ENCODE measurements at regions not wholly inside any gene's neighbourhood (a gene's known extent, or its start where the extent isn't known, plus 50 kb on each side); places are given as distances from the start of the nearest gene placed in this dataset.

DNA sequence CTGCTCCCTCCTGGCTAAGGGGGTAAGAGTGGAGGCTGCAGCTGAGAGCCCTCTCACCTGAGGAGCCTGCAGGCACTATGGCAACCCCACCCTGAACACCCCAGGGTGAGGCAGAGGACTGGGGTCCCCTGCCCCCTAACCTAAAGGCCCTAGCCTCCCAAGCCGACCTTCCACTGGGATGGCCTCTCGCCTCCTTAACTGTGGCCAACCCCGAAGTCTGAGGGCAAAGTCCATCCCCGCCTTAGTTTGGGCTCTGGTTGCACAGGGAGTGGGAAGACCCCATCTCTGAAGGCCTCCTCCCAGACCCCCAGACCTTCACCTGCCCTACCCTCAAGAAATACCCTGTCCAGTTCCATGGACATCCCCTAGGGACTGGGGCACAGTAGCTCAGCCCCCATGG, 100.6 kb upstream of the PRR23E start:
- no peak for DNase-seq

DNA sequence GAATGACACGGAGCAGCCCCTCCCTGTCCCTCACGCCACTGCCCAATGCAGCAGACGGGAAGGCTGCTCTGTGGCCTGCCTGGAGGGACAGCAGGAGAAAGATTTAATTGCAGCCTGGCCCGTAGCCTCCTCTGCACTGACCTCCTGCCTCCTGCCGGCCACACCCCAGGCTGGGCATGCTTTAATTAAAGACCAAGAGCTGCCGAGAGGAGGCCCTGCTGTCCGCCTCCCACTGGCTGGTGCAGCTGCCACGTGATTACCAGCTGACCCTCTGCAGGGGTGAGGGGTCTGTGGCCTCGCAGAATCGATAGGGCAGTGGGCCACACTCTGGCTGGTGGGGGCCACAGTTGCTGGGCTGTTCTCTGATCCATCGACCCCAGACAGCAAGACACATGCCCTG, 100.2 kb upstream of the PRR23E start:
- DNase-seq, result no peak

DNA sequence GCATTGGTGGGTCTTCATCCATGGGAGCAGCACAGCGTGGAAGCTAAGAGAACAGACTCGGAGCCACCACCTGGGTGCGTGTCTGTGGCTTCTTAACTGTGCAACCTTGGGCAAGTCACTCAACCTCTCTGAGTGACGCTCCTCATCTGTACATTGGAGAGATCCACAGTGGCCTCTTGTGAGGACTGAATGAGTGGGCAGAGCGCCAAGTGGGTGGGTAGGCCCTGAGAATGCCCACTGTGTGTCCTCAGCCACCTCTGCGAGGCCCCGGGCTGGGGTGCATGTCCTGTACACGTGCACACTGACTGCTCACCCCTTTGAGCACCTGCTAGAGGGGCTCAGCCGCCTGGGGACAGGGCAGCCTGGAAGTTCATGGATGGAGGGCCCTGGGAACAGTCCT, 99.6 kb upstream of the PRR23E start:
- no peak for DNase-seq

DNA sequence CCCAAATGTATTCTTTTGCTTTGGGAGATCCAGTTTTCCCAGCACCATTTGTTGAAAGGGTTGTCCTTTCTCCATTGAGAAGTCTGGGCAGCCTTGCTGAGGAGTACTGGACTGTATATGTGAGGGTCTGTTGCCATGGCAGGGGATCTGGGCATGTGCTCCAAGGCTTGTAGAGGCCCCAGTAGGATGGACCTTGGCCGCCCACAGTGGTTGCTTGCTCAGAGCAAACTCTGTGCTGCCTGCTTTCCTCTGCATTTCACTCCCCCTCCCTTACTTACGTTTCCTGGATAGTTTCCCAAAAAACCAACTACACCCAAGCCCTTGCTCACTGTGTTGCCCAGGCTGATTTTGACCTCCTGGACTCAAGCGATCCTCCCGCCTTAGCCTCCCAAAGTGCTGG, 97.2 kb upstream of the PRR23E start:
- DNase-seq, result no peak

DNA sequence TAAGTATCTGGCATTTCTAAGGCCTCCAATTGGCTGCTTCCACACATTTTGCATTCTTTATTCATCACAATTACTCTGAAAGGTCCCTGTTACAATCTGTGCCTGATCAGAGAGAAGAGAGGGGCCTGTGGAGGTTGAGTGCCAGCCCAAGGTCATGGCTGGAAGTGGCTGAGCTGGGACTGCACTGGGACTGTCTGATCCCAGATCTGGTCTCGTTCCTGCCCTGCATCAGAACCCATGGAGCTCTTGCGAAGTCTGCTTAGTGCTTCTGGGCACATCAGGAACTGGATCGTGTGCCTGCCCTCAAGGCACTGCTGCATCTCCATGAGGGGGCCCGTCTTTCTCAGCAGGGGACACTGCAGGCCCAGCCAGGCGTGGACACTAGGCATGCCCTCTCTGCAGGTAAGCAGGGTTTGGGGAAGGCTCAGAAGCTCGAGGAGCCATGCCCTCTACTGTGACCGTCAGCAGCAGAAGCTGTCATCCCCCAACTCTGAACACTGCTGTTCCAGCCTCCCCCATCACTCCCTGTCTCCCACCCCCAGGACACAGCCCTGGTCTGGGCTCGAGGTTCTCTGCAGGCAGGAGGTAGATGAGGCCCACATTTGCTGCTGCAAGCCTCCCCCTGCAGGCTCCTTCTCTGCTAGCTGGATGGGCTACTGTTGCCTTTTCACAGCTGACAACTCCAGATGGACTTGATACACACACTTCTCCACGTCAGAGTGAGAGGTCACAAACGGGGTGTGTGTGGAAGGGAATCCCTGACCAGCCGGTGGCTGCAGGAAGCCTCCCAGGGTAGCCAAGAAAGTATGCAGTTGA, 96.5 kb upstream of the PRR23E start:
- DNase-seq, result no peak

DNA sequence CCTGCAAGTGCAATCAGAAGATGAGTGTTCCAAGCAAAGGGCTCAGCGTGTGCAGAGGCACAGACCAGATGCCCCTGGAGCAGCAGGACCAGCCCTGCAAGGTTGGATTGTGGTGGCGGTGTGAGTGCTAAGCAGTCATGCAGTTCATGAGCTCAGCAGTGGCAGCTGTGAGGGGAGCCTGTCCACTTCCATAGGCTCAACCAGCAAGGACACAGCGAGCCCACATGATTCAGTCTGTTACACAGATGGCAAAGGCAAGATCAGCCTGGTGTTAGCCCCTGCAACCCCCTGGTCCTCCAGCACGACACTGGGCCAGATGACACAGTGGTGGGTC, 95.9 kb upstream of the PRR23E start:
- no peak for DNase-seq

DNA sequence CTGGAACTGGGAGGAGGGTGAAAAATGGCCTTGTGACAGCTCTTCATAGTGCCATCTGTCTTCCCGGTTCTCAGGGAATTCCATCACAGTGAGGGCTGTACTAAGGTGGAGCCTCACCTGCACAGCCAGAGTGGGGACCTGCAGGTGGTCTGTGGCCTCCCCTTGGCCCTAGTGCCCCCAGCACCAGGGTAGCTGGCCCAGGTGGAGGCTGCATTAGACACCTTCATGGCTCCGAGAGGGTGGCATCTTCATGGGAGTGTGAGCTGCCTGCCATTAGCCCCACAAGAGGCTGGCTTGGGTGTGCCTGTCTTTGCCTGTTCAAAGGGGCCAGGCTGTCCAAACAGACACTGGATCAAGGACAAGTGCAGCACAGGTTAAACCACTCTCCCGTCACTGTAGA, 95.5 kb upstream of the PRR23E start:
- DNase-seq, result no peak

DNA sequence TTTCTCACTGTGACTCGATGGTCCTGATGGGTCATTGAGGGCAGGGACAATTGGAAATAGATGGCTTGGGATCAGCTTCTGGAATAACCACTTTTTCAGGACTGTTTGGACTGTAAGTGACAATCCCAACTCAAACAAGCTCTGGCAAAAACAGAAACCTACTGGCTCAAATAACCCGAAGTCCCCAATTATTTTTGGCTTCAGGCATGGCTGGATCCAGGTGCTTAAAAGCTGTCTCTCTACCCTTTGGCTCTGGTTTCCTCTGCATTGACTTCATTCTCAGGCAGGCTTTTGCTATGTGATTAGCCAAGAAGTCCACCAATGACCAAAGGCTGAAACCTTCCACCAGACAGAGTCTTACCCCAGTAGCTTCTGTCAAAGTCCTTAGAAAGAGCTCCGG, 92.9 kb upstream of the PRR23E start:
- DNase-seq, result no peak

DNA sequence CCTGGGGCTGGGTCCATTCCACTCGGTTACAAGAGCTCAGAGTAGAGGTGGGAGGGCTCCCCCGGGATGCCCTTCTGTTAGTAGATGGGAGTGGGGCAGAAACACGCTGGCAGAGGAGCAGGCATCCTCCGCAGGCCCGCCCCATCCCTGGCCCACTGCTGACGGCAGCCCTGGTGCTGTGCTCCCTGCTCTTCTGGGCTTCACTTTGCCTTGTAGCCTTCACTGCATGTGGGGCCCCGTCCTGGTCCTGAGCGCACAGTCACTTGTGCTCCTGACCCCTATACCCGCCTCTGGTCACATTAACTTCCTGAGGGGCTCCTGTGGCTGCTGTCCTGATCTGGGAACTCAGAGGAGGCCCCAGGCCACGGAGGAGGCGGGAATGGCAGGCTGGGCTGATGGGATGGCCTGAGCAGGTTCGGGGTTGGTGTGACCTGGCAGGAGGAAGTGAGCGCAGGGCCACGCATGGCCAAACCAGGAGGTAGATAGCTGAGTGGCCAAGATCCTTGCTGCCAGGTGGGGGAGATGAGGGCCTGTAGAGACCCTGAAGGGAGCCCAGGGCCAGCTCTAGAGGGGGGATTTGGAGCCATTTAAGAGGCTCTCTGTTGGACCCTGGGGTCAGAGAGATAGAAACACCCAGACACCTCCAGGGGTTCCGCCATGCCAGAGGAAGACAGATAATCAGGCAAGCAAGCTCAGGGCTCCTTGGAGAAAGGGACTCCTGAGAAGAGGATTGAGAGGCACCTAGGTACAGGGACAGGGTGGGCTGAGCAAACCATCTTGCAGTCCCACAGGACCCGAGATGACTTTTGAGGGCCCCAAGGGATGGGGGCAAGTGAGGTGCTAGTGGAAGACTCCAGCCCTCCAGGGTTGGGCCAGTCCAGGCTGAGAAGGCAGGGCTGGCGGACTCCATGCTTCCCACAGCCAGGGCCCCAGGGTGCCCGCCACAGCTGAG, 92.2 kb upstream of the PRR23E start:
- DNase-seq, result no peak

DNA sequence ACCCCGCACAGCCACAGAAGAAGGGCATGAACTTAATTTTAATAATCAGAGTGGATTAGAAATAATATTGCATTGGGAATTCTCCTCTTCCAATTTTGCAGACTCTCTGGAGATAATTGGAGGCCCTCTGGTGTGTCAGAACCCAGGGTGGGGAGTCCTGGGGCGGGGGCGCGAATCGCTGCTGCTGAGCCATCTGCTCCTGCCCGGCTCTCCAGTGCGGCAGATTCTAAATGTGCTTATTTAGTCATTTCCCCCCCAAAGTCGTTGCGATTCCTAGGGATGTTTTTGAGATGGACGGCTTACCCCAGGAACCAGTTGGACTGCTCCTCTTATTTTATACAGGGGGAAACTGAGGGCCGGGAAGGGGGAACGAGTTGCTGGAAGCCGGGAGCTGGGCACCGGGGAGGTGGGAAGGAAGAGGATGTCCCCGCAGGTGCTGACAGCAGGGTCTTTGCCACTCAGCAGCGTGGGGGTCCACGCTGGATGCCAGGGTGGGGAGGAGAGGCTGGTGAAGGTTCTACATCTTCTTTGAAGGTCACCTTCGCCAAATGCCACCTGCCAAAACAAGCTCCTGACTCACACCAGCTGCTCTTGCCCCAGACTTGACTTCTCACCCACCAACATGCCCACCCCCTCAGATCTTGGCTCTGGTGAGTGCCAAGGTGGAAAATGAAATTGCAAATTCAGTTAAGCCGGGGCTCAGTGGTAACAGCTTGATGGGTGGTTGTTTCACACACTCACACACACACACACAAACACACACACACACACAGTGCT, 91.3 kb upstream of the PRR23E start:
- no peak for DNase-seq

DNA sequence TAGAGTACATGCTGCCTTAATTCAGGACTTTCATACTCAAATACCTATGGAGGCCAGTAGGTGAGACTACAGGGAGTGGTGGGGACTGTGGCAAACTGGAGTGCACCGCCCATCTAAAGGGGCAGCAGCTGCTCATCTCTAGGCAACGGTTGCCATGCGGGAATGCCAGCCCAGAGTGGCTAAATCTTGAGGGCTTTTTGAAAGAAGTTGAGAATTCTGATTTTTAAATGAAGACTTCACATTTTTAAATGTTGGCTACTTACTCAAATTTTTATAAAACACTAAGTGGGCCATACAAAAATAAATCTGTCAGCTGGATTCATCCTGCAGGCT, 90.8 kb upstream of the PRR23E start:
- no peak for DNase-seq

DNA sequence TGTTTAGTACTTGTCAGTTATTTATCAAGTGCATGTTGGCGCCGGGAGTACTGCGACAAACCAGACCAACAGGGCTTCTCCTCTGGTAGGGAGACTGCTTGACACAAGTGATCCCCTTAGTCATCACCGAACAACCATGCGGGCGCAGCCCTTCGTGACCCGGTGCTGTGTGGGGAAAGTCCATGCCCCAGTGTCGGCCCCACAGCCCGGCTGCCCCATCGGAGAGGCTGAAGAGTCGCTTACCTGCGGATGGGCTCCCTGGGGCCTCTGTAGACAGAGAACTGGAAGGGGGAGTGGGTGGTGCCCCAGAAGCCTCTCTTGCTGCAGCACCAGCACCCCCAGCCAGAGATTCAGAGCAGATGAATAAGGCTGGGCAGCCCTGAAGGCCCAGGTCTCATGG, 90.3 kb upstream of the PRR23E start:
- DNase-seq, result no peak

DNA sequence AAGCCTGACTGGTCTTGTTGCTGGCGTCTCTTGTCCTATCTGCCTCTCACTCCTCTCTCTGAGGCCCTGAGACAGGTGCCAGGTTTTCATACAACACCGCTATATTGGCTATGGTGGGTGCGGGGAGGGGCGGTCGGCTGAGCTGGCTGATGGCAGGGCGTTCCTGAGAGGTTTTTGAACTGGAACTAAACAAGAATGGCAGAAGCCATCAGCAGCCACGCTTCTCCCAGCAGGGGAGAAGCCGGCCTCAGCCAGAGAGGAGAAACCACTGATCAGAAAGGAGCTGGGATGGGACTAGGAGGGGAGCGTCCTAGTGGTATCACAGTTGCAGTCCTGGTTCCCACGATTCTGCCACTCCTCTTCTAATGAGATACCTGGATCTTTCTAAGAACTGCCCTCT, 89.9 kb upstream of the PRR23E start:
- DNase-seq, result no peak

DNA sequence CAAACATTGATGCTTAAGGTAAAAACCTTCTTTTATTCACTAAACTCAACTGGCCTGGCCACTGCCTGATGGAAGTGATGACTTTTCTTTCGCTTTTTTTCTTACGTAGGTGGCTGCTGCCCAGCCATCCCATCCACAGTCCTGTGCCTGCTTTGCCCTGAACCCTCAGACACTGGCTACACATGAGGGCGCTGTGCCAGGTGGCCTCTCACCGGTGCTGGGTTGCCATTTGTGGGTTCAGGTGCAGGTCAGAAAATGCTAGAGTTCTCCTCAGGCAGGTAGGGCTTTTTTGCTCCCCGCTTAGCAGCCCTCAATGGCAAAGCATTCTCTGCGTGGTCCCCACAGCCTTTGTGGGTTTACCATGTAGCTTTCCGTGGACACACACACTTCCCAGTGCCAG, 88.3 kb upstream of the PRR23E start:
- no peak for DNase-seq

DNA sequence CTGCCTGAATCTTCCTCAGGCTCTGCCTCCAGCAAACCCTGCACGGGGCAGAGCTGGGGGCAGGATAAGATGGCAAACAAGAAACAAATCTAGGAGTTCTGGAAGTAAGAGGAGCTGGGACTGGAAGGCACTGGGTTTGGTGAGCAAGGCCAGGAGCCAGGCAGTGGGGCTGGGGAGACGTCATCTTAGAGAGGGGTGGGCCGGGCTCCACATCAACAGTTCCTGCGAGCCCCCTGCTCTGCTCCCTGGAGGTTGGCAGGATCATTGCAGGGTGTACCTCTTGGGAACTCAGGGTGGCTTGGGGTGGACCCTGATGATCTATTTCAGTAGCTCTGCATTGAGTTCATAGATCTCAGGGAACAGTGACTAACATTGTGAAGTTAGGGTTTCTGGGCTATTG, 87.3 kb upstream of the PRR23E start:
- DNase-seq, result no peak

DNA sequence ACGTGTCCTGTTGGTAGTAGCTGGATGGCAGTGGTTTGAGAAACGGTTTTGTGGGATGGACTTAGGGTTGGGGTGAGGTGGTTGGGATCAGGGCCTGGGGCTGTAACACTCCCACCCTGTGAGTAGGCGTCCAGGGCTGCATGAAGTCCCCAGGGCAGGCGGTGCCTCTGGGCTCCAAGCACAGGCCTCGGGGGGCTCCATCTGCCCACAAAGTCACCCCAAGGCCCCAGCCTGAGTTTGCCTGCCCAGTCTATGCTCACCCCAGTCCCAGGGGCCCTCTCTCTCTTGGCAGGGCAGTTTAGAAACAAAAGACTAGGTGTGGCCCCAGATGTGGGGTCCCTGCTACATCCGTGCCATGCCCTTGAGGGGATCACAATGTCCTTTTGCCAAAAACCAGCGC, 86.9 kb upstream of the PRR23E start:
- DNase-seq, result no peak

DNA sequence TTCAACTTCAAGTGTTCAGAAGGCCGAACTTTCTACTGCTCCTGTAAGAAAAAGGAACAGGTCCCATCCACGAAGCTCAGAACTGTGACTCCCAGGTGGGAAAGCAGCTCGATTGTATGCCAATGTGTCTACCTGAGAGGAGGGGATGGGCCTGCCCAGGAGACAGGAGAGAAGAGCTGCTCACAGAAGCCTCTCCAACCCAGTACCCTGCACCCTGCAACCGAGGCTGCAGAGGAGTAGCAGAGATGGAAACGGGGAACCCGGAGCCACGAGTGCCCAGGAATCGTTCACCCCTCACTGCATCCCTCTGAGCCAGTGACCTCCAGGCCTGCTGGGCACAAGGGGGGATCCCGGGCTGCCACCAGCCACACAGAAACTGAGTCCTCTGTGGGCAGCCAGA, 86.5 kb upstream of the PRR23E start:
- DNase-seq, result no peak

DNA sequence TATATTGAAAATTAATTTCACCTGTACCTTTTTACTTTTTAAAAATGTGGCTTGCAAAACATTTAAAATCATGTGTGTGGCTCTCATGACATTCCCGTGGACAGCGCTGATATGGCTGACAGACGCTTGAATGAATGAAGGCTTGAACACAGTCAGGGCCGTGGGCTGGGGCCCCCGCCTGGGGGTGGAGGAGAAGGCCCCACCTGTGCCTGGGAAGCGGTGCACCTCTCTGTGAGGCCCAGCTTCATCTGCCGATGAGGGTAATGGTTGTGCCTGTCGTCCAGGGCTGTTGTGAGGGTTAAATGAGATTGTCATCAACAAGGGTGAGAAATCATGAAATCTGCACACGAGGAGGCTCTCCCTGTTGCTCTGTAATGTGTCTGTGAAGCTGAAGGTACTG, 85.9 kb upstream of the PRR23E start:
- DNase-seq, result no peak

DNA sequence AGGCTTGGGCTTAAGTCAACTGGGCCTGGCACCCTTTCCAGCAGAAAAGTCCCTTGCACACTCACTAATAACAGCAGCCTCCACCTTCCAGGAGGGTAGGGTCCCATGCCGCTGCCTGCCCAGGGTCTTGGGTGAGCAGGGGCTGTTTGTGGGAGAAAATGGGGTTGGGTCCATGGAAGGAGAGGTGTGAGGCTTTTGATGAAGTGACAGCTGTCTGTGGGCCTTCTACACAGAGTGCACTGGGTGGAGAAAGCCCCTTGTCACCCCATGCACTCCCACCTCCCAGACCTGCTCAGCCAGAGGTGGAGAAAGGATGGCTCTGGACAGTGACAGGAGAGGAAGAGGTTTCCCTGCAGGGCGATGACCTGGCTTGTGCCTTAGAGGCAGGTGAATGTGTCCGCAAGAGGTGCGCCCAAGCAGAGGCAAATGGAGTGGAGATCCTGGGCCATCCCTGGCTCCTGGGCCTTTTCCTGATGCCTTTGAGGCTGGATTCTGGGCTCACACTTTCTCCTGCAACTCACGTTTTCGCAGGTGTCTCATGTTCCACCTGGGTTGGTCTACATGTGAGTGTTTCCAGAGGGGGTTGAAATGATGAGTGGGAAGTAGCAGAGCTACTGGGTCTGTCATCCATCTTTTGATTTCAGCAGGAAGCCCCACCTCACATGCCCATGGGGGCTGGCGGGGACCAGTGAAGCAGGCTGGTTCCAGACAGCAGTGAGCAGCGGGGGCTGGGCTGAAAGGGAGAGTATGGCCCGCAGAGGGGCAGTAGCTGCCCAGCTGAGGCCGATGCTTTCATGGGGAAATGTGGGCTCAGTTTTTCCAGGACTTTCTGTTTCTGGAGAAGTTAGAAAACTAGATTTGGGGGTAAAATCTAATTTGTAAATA, 85.2 kb upstream of the PRR23E start:
- DNase-seq, result no peak

DNA sequence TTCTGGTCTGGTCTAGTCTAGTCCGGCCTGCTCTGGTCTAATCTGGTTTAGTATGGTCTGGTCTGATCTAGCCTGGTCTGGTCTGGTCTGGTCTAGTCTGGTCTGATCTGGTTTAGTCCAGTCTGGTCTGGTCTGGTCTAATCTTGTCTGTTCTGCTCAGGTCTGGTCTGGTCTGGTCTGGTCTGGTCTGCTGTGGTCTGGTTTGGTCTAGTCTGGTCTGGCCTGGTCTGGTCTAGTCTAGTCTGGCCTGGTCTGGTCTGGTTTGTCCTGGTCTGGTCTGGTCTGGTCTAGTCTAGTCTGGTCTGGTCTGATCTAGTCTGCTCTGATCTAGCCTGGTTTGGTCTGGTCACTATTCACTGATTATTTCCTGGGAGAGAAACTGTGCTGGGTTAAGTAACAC, 84.1 kb upstream of the PRR23E start:
- DNase-seq, result no peak

DNA sequence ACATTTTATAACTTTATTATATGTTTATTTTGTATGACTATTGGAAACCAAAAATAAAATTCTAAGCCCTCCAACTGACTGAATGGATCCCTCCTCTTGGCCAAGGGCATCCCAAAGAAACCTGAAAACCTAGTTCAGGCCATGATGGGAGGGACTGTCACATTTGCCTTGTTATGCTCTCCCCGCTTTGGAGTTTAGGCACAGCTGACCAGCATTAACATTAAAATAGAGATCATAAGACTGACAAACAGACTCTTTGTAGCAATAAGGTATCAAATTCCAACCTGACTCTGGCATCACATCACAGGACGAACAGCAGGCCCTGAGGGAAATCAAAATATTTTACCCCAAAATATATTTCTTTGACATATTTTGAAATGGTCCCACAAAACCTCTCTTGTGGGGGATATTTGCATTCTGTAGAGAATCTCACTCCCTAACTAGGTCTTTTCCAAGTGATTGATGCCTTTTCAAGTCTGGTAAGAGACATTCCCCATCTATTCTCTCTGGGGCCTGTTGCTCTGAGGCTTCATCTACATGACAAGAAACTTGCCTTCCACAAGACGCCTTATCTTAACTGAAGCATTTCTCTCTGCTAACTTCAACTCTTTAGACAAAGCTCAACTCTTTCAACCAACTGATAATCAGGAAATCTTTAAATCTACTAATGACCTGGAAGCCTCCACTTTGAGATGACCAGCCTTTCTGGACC, 81.8 kb upstream of the PRR23E start:
- DNase-seq, result no peak
